Prostate gland (tissue), 2 donors: ENCODE measurements at regions not wholly inside any gene's neighbourhood (a gene's known extent, or its start where the extent isn't known, plus 50 kb on each side); places are given as distances from the start of the nearest gene placed in this dataset.

Experiments used
- DNase-seq: peaks from one replicate; pipeline ENCODE4 v3.0.0-alpha.2; 2019; ENCODE audit warnings: low spot score
- H3K27ac ChIP-seq, 2 donors: fragments of 200-600 bp; sonication (generic); 2 replicates each; pipeline ENCODE4 v1.5.1; 2017 to 2019
- H3K27me3 ChIP-seq: fragments of 200-600 bp; sonication (generic); replicated peaks from 2 replicates; pipeline ENCODE4 v1.5.1; 2019; ENCODE audit not compliant: insufficient read depth
- H3K36me3 ChIP-seq, 2 donors: fragments of 200-600 bp; sonication (generic); 1 replicate in 1 of 2; 2 replicates in 1 of 2; pipeline versions ENCODE4 v1.5.1 to v1.8.1; 2017 to 2019
- H3K4me1 ChIP-seq: fragments of 200-600 bp; sonication (generic); replicated peaks from 2 replicates; pipeline ENCODE4 v1.5.1; 2019
- H3K4me3 ChIP-seq, 2 donors: fragments of 200-600 bp; sonication (generic); 2 replicates each; pipeline ENCODE4 v1.5.1; 2017 to 2019
- H3K9me3 ChIP-seq: fragments of 200-600 bp; sonication (generic); 2 replicates; pipeline ENCODE4 v1.5.1; 2017
- POLR2A ChIP-seq: fragments of 450-650 bp; IDR thresholded peaks from one replicate; pipeline ENCODE4 v1.6.1; 2016; ENCODE audit warnings: antibody characterized with exemption, mild to moderate bottlenecking
- POLR2AphosphoS5 ChIP-seq: sonication (generic); formaldehyde crosslinking; IDR thresholded peaks from one replicate; pipeline ENCODE4 v1.6.1; 2017; ENCODE audit warnings: antibody characterized with exemption
- WGBS: methylation state at CpG from one replicate; pipeline ENCODE4 v1.1.5; 2018; 5-methylcytosine and 5-hydroxymethylcytosine counted together
- intact Hi-C: fragments of 100-400 bp; cut with DNase I; formaldehyde crosslinking; loops from one replicate; pipeline ENCODE4 v1.14.2; 2022
- TF ChIP-seq, protein P1 (sequence below), 4 experiments: fragments of 200-600 bp in 2 of 4; fragments of 450-650 bp in 2 of 4; sonication (generic) in 2 of 4; IDR thresholded peaks; 1 replicate in 3 of 4; 2 replicates in 1 of 4; pipeline ENCODE4 v1.5.1; 2016 to 2019; ENCODE audit warnings: antibody characterized with exemption in 4 of 4, mild to moderate bottlenecking in 2 of 4, moderate library complexity in 2 of 4

DNA sequence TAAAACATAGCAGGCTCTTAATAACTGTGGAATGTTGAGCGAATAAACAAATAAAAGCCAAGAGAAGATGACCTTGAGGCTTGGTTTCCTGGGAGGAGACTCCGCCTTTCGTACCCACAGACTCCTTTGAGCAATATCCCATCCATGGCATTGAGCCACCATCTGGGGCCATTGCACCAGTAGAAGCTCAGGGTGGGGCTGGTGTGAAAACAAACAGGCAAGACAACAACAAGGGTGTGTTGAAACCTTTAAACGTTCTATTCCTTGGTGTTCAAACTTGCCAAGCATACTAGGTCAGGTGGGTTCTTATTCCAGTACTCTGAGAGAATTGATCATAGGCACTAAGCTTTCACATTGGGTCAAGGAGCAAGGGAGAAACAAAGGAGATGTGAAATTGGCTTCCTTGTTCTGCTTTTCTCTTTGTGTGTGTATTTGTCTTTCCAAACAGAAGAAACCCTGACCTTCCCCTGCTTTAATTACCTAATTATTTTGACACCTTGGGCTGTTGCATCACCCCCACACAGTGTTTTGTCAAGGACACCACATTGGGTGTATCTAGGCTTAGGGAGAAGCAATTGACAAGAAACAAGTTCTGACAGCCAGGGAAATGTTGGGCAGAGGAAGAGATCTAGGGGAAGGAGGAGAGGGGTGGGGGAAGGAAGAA, 105.1 kb upstream of the BCL6 start:
- no peak for TF ChIP-seq POLR2AphosphoS5
- no peak for TF ChIP-seq POLR2A
- TF ChIP-seq, protein P1, sequence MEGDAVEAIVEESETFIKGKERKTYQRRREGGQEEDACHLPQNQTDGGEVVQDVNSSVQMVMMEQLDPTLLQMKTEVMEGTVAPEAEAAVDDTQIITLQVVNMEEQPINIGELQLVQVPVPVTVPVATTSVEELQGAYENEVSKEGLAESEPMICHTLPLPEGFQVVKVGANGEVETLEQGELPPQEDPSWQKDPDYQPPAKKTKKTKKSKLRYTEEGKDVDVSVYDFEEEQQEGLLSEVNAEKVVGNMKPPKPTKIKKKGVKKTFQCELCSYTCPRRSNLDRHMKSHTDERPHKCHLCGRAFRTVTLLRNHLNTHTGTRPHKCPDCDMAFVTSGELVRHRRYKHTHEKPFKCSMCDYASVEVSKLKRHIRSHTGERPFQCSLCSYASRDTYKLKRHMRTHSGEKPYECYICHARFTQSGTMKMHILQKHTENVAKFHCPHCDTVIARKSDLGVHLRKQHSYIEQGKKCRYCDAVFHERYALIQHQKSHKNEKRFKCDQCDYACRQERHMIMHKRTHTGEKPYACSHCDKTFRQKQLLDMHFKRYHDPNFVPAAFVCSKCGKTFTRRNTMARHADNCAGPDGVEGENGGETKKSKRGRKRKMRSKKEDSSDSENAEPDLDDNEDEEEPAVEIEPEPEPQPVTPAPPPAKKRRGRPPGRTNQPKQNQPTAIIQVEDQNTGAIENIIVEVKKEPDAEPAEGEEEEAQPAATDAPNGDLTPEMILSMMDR (IDR thresholded peaks at IDR 0.05), result no peak
- intact Hi-C loops, result loop anchor here (10.0 kb wide), 1 partner anchor 96 kb away; no protein-coding TSS in a partner anchor
- no peak for DNase-seq
- Histone ChIP-seq H3K36me3 (no peaks in the 10 kb centered on the region), H3K27ac (no peak overlapping the region), H3K4me3 (no peak overlapping the region), H3K9me3 (no peaks in the 10 kb centered on the region), H3K4me1 (no peaks in the 10 kb centered on the region), H3K27me3 (no peaks in the 10 kb centered on the region)
- WGBS, result 81% methylated on average over 4 of the region's 4 CpGs

DNA sequence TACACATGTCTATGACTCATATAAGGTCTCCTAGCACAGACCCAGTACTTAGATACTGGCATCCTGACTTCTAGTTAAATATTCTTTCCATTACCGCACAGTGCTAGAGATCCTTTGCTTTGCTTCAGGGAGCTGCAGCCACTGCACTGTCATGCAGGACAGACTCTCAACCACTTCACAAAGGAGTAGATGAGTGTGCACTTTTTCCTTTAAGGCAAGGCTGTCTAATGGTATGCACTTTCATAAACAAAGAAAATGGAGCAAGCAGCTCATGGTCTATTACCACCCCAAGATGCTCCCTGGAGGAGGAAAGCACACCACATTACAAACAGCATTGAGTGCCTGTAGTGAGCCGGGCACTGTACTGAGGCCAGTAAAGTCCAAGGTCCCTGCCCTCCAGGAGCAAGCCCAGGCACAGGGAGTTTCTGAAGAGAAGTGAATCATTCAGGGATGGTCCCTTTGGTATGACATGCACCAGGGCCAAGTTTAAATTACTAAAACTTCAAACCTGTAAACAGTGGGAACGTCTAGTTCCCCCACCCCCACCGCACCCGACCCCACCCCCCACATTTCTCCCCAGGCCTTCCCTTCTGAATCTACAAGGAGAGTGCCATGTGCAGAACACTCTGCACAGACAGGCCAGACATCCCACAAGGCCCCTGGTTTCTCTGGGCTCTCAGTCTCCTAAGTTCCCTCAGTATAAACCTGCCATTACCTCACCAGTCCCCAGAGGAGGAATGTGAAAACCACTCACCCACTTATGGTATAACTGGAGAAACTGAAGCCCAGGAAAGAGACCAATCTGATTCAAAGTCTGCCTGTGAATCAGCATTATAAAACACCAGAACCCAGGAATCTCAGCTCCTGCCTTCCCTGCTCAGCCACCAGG, 107.8 kb upstream of the BCL6 start:
- Histone ChIP-seq H3K4me1 (no peaks in the 10 kb centered on the region), H3K4me3 (no peak overlapping the region), H3K27me3 (no peaks in the 10 kb centered on the region), H3K27ac (no peak overlapping the region), H3K36me3 (no peaks in the 10 kb centered on the region), H3K9me3 (no peaks in the 10 kb centered on the region)
- intact Hi-C loops, result loop anchor here (10.0 kb wide), 1 partner anchor 98 kb away; no protein-coding TSS in a partner anchor
- no peak for TF ChIP-seq POLR2A
- TF ChIP-seq POLR2AphosphoS5, result no peak
- DNase-seq, result no peak
- WGBS, result 69% methylated on average over 5 of the region's 5 CpGs

DNA sequence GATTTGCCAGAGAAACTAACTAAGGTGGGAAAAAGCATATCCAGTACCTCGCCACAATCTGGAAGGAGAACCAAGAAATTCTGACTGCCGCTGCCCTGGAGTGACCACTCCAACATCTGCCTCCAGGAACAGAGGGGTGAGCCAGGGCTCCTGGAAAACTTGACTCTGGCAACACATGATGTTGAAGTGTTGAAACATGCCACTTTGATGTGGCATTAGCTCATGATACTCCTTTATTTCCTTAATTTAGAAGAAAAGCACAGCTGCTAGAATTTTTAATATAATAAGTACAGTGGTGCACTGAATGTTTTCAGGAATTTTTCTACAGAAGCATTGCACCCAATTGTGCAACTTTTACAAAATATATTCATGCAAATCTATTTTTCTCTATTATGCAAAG, 109.9 kb upstream of the BCL6 start:
- WGBS, result 89% methylated on average over 2 of the region's 2 CpGs
- DNase-seq, result no peak
- no peaks in the 10 kb centered on the region for H3K9me3 ChIP-seq
- H3K27ac ChIP-seq, result no peak overlapping the region
- TF ChIP-seq POLR2A (no peak), POLR2AphosphoS5 (no peak)
- TF ChIP-seq, protein P1 (IDR thresholded peaks at IDR 0.05), result no peak
- no peaks in the 10 kb centered on the region for H3K4me1 ChIP-seq
- intact Hi-C loops, result loop anchor here (10.0 kb wide), 1 partner anchor 100 kb away; no protein-coding TSS in a partner anchor
- no peaks in the 10 kb centered on the region for H3K27me3 ChIP-seq
- H3K36me3 ChIP-seq, result no peaks in the 10 kb centered on the region
- no peak overlapping the region for H3K4me3 ChIP-seq

DNA sequence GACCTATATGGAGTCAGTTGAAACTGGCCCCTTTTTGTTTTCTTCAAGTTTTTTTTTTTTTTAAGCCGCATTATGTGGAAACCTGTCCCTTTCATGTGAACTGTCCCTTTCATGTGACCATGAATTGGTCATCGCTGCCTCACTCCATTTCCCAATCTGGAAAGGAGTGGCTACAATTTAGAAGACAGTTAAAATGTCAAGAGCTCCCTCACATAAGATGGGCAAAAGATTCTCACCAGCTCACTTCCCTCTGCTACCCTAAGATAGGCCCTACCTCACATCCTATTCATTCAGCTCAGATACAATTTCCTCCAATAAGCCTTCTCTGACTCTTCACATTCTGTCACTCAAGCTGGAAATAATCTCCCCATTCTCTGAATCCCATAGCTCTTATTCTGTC, 111.3 kb upstream of the BCL6 start:
- Histone ChIP-seq H3K27ac (no peak overlapping the region), H3K9me3 (no peaks in the 10 kb centered on the region), H3K4me1 (no peaks in the 10 kb centered on the region), H3K27me3 (no peaks in the 10 kb centered on the region), H3K4me3 (no peak overlapping the region), H3K36me3 (no peaks in the 10 kb centered on the region)
- no peak for TF ChIP-seq POLR2AphosphoS5
- no peak for TF ChIP-seq POLR2A
- TF ChIP-seq, protein P1 (IDR thresholded peaks at IDR 0.05), result no peak
- intact Hi-C loops, result loop anchor here (10.0 kb wide), 1 partner anchor 102 kb away; no protein-coding TSS in a partner anchor
- no peak for DNase-seq
- 98% methylated on average over 2 of the region's 2 CpGs for WGBS

DNA sequence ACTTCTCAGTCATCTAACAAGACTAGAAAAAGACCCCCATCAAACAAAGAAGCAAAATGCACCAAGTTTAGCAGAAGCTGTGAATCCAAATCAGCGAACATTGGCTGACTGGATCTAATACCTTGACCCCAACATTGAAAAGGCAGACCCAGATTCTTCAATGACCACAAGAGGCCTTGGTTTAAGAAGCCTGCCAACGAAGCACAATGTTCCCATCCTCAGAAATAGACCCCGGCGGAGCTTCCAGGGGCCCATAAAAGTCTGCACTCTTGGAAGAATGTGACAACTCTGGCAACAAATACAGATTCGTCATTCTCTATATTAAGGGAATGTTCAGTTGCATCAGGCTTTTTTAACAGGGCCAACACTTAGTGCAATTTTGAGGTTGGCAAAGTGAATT, 112.8 kb upstream of the BCL6 start:
- TF ChIP-seq, protein P1 (IDR thresholded peaks at IDR 0.05), result no peak
- peak; percentile 35 for TF ChIP-seq POLR2AphosphoS5
- H3K27me3 ChIP-seq, result no peaks in the 10 kb centered on the region
- H3K9me3 ChIP-seq, result no peaks in the 10 kb centered on the region
- no peaks in the 10 kb centered on the region for H3K36me3 ChIP-seq
- intact Hi-C loops, result loop anchor here (10.0 kb wide), 1 partner anchor 103 kb away; no protein-coding TSS in a partner anchor
- DNase-seq, result no peak
- WGBS, result 56% methylated on average over 5 of the region's 5 CpGs
- no peak overlapping the region for H3K4me3 ChIP-seq
- H3K27ac ChIP-seq, result no peak overlapping the region
- no peaks in the 10 kb centered on the region for H3K4me1 ChIP-seq
